ENCODE measurements at regions not wholly inside any gene's neighbourhood (a gene's known extent, or its start where the extent isn't known, plus 50 kb on each side); places are given as distances from the start of the nearest gene placed in this dataset.

DNA sequence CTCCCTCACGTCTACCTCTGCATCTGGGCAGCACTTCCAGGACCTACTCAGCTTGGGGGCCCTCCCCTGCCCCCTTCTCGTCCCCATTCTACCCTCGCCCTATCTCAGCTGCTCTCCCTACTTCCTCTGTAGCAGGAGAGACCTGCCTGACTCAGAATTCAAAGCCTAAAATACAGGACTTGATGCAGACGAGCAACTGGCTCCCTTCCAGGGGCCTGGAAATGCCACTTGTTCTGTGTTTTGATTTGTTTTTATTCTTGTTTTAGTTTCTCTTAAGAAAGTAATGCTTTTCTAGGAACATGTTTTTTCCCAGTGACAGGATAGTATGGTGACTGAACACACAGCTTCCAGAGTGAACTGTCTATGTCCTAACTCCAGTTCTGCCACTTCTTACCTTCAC lies 320.4 kb upstream of the CDH4 start (continued):
- TF ChIP-seq GLIS3 (CRISPR knock-in tag; IDR thresholded peaks at IDR 0.05) = no peak

GRCh38 chr20:60934724-60935123 lies 317.3 kb upstream of the CDH4 start:
- TF ChIP-seq ARNTL (CRISPR knock-in tag; IDR thresholded peaks at IDR 0.05; ENCODE audit: borderline replicate concordance, low read depth) (no peak), ZFP3 (CRISPR knock-in tag; IDR thresholded peaks at IDR 0.05) (no peak), OSR1 (CRISPR knock-in tag; IDR thresholded peaks at IDR 0.05) (no peak), ZFP30 (CRISPR knock-in tag; IDR thresholded peaks at IDR 0.05) (no peak), BACH2 (CRISPR knock-in tag; IDR thresholded peaks at IDR 0.05; ENCODE audit: borderline replicate concordance) (no peak), RARB (CRISPR knock-in tag; IDR thresholded peaks at IDR 0.05) (no peak), ISL1 (CRISPR knock-in tag; IDR thresholded peaks at IDR 0.05) (no peak), ZNF8 (CRISPR knock-in tag; IDR thresholded peaks at IDR 0.05) (no peak), TOX (CRISPR knock-in tag; IDR thresholded peaks at IDR 0.05; ENCODE audit: borderline replicate concordance) (no peak), CREB5 (CRISPR knock-in tag; IDR thresholded peaks at IDR 0.05; ENCODE audit: low read depth) (no peak), POU6F1 (CRISPR knock-in tag; IDR thresholded peaks at IDR 0.05; ENCODE audit: borderline replicate concordance, low read depth) (no peak), ZNF565 (CRISPR knock-in tag; conservative IDR thresholded peaks at IDR 0.05; ENCODE audit: low read depth) (no peak), ZC3H10 (CRISPR knock-in tag; IDR thresholded peaks at IDR 0.05) (no peak), GLIS3 (CRISPR knock-in tag; IDR thresholded peaks at IDR 0.05) (no peak), ZNF70 (CRISPR knock-in tag; IDR thresholded peaks at IDR 0.05) (no peak), CSDC2 (CRISPR knock-in tag; IDR thresholded peaks at IDR 0.05) (no peak)
- TF ChIP-seq, protein P1, sequence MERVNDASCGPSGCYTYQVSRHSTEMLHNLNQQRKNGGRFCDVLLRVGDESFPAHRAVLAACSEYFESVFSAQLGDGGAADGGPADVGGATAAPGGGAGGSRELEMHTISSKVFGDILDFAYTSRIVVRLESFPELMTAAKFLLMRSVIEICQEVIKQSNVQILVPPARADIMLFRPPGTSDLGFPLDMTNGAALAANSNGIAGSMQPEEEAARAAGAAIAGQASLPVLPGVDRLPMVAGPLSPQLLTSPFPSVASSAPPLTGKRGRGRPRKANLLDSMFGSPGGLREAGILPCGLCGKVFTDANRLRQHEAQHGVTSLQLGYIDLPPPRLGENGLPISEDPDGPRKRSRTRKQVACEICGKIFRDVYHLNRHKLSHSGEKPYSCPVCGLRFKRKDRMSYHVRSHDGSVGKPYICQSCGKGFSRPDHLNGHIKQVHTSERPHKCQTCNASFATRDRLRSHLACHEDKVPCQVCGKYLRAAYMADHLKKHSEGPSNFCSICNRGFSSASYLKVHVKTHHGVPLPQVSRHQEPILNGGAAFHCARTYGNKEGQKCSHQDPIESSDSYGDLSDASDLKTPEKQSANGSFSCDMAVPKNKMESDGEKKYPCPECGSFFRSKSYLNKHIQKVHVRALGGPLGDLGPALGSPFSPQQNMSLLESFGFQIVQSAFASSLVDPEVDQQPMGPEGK (CRISPR knock-in tag; IDR thresholded peaks at IDR 0.05; ENCODE audit: borderline replicate concordance) = no peak
- TF ChIP-seq, protein P2, sequence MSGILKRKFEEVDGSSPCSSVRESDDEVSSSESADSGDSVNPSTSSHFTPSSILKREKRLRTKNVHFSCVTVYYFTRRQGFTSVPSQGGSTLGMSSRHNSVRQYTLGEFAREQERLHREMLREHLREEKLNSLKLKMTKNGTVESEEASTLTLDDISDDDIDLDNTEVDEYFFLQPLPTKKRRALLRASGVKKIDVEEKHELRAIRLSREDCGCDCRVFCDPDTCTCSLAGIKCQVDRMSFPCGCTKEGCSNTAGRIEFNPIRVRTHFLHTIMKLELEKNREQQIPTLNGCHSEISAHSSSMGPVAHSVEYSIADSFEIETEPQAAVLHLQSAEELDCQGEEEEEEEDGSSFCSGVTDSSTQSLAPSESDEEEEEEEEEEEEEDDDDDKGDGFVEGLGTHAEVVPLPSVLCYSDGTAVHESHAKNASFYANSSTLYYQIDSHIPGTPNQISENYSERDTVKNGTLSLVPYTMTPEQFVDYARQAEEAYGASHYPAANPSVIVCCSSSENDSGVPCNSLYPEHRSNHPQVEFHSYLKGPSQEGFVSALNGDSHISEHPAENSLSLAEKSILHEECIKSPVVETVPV (CRISPR knock-in tag; IDR thresholded peaks at IDR 0.05) = no peak
- TF ChIP-seq, protein P3, sequence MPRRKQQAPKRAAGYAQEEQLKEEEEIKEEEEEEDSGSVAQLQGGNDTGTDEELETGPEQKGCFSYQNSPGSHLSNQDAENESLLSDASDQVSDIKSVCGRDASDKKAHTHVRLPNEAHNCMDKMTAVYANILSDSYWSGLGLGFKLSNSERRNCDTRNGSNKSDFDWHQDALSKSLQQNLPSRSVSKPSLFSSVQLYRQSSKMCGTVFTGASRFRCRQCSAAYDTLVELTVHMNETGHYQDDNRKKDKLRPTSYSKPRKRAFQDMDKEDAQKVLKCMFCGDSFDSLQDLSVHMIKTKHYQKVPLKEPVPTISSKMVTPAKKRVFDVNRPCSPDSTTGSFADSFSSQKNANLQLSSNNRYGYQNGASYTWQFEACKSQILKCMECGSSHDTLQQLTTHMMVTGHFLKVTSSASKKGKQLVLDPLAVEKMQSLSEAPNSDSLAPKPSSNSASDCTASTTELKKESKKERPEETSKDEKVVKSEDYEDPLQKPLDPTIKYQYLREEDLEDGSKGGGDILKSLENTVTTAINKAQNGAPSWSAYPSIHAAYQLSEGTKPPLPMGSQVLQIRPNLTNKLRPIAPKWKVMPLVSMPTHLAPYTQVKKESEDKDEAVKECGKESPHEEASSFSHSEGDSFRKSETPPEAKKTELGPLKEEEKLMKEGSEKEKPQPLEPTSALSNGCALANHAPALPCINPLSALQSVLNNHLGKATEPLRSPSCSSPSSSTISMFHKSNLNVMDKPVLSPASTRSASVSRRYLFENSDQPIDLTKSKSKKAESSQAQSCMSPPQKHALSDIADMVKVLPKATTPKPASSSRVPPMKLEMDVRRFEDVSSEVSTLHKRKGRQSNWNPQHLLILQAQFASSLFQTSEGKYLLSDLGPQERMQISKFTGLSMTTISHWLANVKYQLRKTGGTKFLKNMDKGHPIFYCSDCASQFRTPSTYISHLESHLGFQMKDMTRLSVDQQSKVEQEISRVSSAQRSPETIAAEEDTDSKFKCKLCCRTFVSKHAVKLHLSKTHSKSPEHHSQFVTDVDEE (CRISPR knock-in tag; IDR thresholded peaks at IDR 0.05) = no peak
- ATAC-seq = no peak

DNA sequence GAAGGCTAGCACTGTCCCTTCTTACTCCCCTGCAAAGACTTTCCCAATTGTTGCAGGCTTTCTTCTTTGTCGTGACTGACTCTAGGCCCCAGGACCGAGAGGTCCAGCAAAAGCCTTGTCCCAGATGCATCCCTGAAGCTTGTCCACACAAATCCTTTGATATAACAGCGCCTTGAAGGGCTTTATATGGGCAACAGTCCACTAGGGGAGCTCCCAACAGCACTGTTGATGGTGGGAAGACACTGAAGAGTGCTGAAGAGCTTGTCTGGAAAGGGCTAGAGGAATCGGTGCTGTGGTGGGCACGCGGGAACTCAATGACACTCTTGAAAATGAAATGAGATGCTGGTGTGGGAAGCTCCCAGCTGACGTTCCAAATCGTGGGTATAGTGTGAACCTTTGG lies 316.1 kb upstream of the CDH4 start:
- no peak for ATAC-seq
- no peak for TF ChIP-seq ARNTL (CRISPR knock-in tag; IDR thresholded peaks at IDR 0.05; ENCODE audit: borderline replicate concordance, low read depth)
- no peak for TF ChIP-seq GLIS3 (CRISPR knock-in tag; IDR thresholded peaks at IDR 0.05)
- TF ChIP-seq ZFP3 (CRISPR knock-in tag; IDR thresholded peaks at IDR 0.05) = no peak

DNA sequence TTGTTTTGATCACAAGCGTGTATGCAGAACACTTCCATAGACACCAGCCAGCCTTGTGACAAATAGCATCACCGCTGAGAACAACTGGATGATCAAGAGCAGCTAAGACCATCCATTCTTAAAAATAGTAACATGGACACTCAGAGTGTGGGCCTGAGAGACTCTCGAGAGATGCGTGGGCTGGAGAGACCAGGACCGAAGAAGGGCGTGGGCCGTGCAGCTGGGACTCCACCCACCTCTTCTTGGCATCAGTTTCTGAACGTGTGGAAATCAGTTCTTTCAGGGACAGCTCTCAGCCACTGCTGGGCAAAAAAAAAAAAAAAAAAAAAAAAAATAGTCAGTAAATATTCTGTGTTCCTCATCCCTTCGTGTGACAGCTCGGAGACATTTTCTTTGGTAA lies 314.5 kb upstream of the CDH4 start:
- TF ChIP-seq CREB5 (CRISPR knock-in tag; IDR thresholded peaks at IDR 0.05; ENCODE audit: low read depth) (no peak), ZNF70 (CRISPR knock-in tag; IDR thresholded peaks at IDR 0.05) (no peak), ESRRG (CRISPR knock-in tag; IDR thresholded peaks at IDR 0.05) (no peak), ISL1 (CRISPR knock-in tag; IDR thresholded peaks at IDR 0.05) (no peak), ZNF565 (CRISPR knock-in tag; conservative IDR thresholded peaks at IDR 0.05; ENCODE audit: low read depth) (no peak), TCF4 (CRISPR knock-in tag; IDR thresholded peaks at IDR 0.05; ENCODE audit: borderline replicate concordance) (no peak), BACH2 (CRISPR knock-in tag; IDR thresholded peaks at IDR 0.05; ENCODE audit: borderline replicate concordance) (no peak)
- TF ChIP-seq, protein P3 (CRISPR knock-in tag; IDR thresholded peaks at IDR 0.05) = no peak
- no peak for ATAC-seq
